ENCODE measurements at regions not wholly inside any gene's neighbourhood (a gene's known extent, or its start where the extent isn't known, plus 50 kb on each side); places are given as distances from the start of the nearest gene placed in this dataset.

GRCh38 chr2:128769457-128770142 is 450.9 kb upstream of the HS6ST1 start:
- FAIRE-seq = no peak
- Histone ChIP-seq H3K27me3 (ENCODE audit: control insufficient read depth in 1 of 2, insufficient read depth in 2 of 2, low read length in 2 of 2) (peaks cover 0 to 17% of the 10 kb centered on the region in 2 experiments; a peak in 2 of 5 replicates), H3K4me1 (ENCODE audit: insufficient read depth, low read length) (no peaks in the 10 kb centered on the region), H3K36me3 (replicated peaks in 1 of 2; ENCODE audit: control insufficient read depth in 1 of 2, insufficient read depth in 2 of 2, low read length in 2 of 2) (no peaks in the 10 kb centered on the region), H4K20me1 (ENCODE audit: insufficient read depth, low read length) (no peaks in the 10 kb centered on the region), H3K9ac (ENCODE audit: insufficient read depth, low read depth, low read length) (no peak overlapping the region), H3K79me2 (ENCODE audit: insufficient read depth, low read length) (no peaks in the 10 kb centered on the region), H3K27ac (ENCODE audit: extremely low read length, insufficient read depth, low read length) (no peak overlapping the region), H2AFZ (ENCODE audit: low read length) (no peak overlapping the region), H3K9me3 (ENCODE audit: low read length) (no peaks in the 10 kb centered on the region), H3K4me3 (replicated peaks in 1 of 3; ENCODE audit: insufficient read depth in 1 of 3, low read depth in 2 of 3, low read length in 3 of 3) (no peak overlapping the region), H3K4me2 (ENCODE audit: low read depth, low read length) (no peak overlapping the region)
- 43% methylated on average over 7 of the region's 7 CpGs for WGBS (ENCODE audit: low lambda C conversion rate)
- TF ChIP-seq ZNF781 (CRISPR knock-in tag; IDR thresholded peaks at IDR 0.05; ENCODE audit: borderline replicate concordance, not compliant biosample characterization) (no peak), ZBTB1 (CRISPR knock-in tag; IDR thresholded peaks at IDR 0.05; ENCODE audit: borderline replicate concordance) (no peak), ZNF780A (CRISPR knock-in tag; IDR thresholded peaks at IDR 0.05) (no peak), ZNF282 (IDR thresholded peaks at IDR 0.05; ENCODE audit: partially characterized antibody) (no peak), ZBTB46 (CRISPR knock-in tag; IDR thresholded peaks at IDR 0.05; ENCODE audit: borderline replicate concordance) (no peak), BCL3 (CRISPR knock-in tag; IDR thresholded peaks at IDR 0.05) (no peak), ZNF761 (CRISPR knock-in tag; conservative IDR thresholded peaks at IDR 0.05) (no peak), MEF2D (CRISPR knock-in tag; IDR thresholded peaks at IDR 0.05) (no peak), ATF3 (CRISPR knock-in tag; IDR thresholded peaks at IDR 0.05) (no peak), ZNF776 (CRISPR knock-in tag; IDR thresholded peaks at IDR 0.05) (no peak), LBX2 (CRISPR knock-in tag; IDR thresholded peaks at IDR 0.05; ENCODE audit: borderline replicate concordance) (no peak), TEAD2 (CRISPR knock-in tag; IDR thresholded peaks at IDR 0.05) (no peak), SIX1 (CRISPR knock-in tag; IDR thresholded peaks at IDR 0.05; ENCODE audit: borderline replicate concordance) (no peak), THAP11 (CRISPR knock-in tag; IDR thresholded peaks at IDR 0.05) (no peak), MNT (IDR thresholded peaks at IDR 0.05) (no peak), FOXO4 (CRISPR knock-in tag; conservative IDR thresholded peaks at IDR 0.05) (no peak), PRMT3 (CRISPR knock-in tag; IDR thresholded peaks at IDR 0.05; ENCODE audit: borderline replicate concordance, low read depth) (no peak), FOXA3 (CRISPR knock-in tag; IDR thresholded peaks at IDR 0.05) (no peak)
- intact Hi-C loops (cut with micrococcal nuclease; ENCODE audit: unreplicated experiment) (no loop called here), in situ Hi-C loops (cut with HindIII; ENCODE audit: extremely low pct_ligation_motif_present, low pct_unique_long_range_greater_than_20kb) (loop anchor here (25.0 kb wide), 1 partner anchor 1068 kb away; no protein-coding TSS in a partner anchor)
- ATAC-seq = no peak
- ChIA-PET POLR2A (no interaction called here), CTCF (ENCODE audit: low intra/inter-chr PET ratio, low total read pairs) (no interaction called here)
- DNase-seq (ENCODE audit: low spot score) = no peak
- no TSS peak for BruUV-seq (replicated peaks)
